PFSK-1 (cell line): ENCODE measurements at regions not wholly inside any gene's neighbourhood (a gene's known extent, or its start where the extent isn't known, plus 50 kb on each side); places are given as distances from the start of the nearest gene placed in this dataset.

Experiments
- POLR2AphosphoS5 ChIP-seq: IDR thresholded peaks from 2 replicates; pipeline ENCODE4 v1.6.1; 2012; ENCODE audit warnings: low read depth, mild to moderate bottlenecking, control low read depth, low read length, moderate library complexity
- SIN3A ChIP-seq: IDR thresholded peaks from 2 replicates; pipeline ENCODE4 v1.6.1; 2012; ENCODE audit warnings: mild to moderate bottlenecking, low read length, moderate library complexity, borderline replicate concordance; ENCODE audit not compliant: insufficient read depth
- TAF1 ChIP-seq: IDR thresholded peaks from 2 replicates; pipeline ENCODE4 v1.6.1; 2012; ENCODE audit warnings: low read length, control low read depth, borderline replicate concordance; ENCODE audit not compliant: insufficient read depth
- TF ChIP-seq, protein P1 (sequence below), 2 experiments: IDR thresholded peaks; 2 replicates each; pipeline versions ENCODE4 v1.6.1 to v1.8.0; 2011 to 2012; ENCODE audit warnings: low read depth in 2 of 2, low read length in 2 of 2, control low read depth in 1 of 2, inconsistent platforms in 1 of 2, mild to moderate bottlenecking in 1 of 2, moderate library complexity in 1 of 2; ENCODE audit not compliant: insufficient read depth in 1 of 2

DNA sequence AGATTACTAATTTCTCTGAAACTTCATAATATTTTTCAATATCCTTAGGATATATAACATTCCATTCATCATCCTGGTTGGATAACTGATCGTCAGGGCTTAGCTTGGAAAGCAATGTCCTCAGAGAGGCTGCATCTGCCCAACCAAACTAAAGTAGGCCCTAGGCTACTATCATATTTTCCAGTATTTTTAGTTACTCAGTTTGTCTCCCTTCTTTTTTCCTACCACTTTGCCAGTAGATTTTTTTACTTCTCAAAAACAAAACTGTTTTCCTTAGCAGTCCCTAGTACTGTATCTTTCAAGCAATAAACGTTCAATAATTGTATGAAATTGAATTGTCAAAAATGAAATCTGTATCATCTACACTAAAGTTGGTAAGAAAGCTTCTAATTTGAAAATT lies 452.0 kb downstream of the TFEC start:
- TF ChIP-seq POLR2AphosphoS5: no peak
- TF ChIP-seq, protein P1, sequence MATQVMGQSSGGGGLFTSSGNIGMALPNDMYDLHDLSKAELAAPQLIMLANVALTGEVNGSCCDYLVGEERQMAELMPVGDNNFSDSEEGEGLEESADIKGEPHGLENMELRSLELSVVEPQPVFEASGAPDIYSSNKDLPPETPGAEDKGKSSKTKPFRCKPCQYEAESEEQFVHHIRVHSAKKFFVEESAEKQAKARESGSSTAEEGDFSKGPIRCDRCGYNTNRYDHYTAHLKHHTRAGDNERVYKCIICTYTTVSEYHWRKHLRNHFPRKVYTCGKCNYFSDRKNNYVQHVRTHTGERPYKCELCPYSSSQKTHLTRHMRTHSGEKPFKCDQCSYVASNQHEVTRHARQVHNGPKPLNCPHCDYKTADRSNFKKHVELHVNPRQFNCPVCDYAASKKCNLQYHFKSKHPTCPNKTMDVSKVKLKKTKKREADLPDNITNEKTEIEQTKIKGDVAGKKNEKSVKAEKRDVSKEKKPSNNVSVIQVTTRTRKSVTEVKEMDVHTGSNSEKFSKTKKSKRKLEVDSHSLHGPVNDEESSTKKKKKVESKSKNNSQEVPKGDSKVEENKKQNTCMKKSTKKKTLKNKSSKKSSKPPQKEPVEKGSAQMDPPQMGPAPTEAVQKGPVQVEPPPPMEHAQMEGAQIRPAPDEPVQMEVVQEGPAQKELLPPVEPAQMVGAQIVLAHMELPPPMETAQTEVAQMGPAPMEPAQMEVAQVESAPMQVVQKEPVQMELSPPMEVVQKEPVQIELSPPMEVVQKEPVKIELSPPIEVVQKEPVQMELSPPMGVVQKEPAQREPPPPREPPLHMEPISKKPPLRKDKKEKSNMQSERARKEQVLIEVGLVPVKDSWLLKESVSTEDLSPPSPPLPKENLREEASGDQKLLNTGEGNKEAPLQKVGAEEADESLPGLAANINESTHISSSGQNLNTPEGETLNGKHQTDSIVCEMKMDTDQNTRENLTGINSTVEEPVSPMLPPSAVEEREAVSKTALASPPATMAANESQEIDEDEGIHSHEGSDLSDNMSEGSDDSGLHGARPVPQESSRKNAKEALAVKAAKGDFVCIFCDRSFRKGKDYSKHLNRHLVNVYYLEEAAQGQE (IDR thresholded peaks at IDR 0.05; ENCODE audit: insufficient read depth in 1 of 2, low read depth in 2 of 2, low read length in 2 of 2): no peak
- no peak for TF ChIP-seq TAF1
- TF ChIP-seq SIN3A: no peak
